ENCODE measurements at regions not wholly inside any gene's neighbourhood (a gene's known extent, or its start where the extent isn't known, plus 50 kb on each side); places are given as distances from the start of the nearest gene placed in this dataset.
"Not testable (repeated sequence)": the region's sequence is repeated elsewhere in the genome, so short reads cannot be mapped to it uniquely, and the experiment has no call there.

DNA sequence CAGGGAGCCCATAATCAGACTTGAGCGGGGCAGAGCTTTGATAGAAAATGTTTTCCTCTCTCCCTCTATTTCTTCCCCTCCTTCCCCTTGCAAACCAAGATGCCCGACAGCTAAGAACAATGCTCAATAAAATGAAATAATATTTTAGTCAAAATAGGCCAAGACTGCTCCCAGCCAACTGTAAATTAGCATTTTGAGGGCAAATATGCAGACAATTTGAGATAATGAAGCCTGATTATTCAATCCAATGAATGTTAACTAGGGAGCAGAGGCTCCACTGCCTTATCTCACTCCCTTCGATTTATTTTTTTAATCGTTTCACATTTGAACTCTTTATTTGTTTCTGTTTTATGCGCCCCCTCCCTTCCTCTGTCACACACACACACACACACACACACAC is 67.8 kb upstream of the PLGLB1 start:
- not testable (repeated sequence) for H3K9ac ChIP-seq (ENCODE audit: low read depth in 1 of 2, low read length in 2 of 2); H3K4me3 ChIP-seq (ENCODE audit: low read depth in 1 of 3, low read length in 3 of 3); H3K4me1 ChIP-seq (ENCODE audit: control insufficient read depth in 4 of 4, insufficient read depth in 4 of 4, low read length in 3 of 4); H3K27me3 ChIP-seq (ENCODE audit: control insufficient read depth in 4 of 4, insufficient read depth in 4 of 4, low read length in 3 of 4); DNase-seq (ENCODE audit: low spot score); H3K9me3 ChIP-seq (ENCODE audit: control insufficient read depth in 4 of 4, low read length in 3 of 4); H3K36me3 ChIP-seq (ENCODE audit: control insufficient read depth in 4 of 4, insufficient read depth in 3 of 4, low read depth in 1 of 4, low read length in 3 of 4); H3K27ac ChIP-seq (ENCODE audit: low read depth in 1 of 2, low read length in 2 of 2)
- WGBS: 87% methylated on average over 2 of the region's 5 CpGs

- H3K36me3 ChIP-seq (ENCODE audit: control insufficient read depth in 4 of 4, insufficient read depth in 3 of 4, low read depth in 1 of 4, low read length in 3 of 4); H3K9me3 ChIP-seq (ENCODE audit: control insufficient read depth in 4 of 4, low read length in 3 of 4); H3K9ac ChIP-seq (ENCODE audit: low read depth in 1 of 2, low read length in 2 of 2); H3K4me3 ChIP-seq (ENCODE audit: low read depth in 1 of 3, low read length in 3 of 3); DNase-seq (ENCODE audit: low spot score); H3K27ac ChIP-seq (ENCODE audit: low read depth in 1 of 2, low read length in 2 of 2); H3K27me3 ChIP-seq (ENCODE audit: control insufficient read depth in 4 of 4, insufficient read depth in 4 of 4, low read length in 3 of 4); H3K4me1 ChIP-seq (ENCODE audit: control insufficient read depth in 4 of 4, insufficient read depth in 4 of 4, low read length in 3 of 4): not testable (repeated sequence)
- WGBS: 79% methylated on average over 3 of the region's 7 CpGs
Observed at GRCh38 chr2:87093252-87093651, 71.6 kb upstream of the PLGLB1 start.

- not testable (repeated sequence) for DNase-seq (ENCODE audit: low spot score); H3K4me1 ChIP-seq (ENCODE audit: control insufficient read depth in 4 of 4, insufficient read depth in 4 of 4, low read length in 3 of 4)
- 77% methylated on average over 9 of the region's 12 CpGs for WGBS
Observed at GRCh38 chr2:87093937-87094529, 72.4 kb upstream of the PLGLB1 start.

GRCh38 chr2:87095804-87096203 is 74.2 kb upstream of the PLGLB1 start:
- H3K9me3 ChIP-seq (ENCODE audit: control insufficient read depth in 4 of 4, low read length in 3 of 4); H3K36me3 ChIP-seq (ENCODE audit: control insufficient read depth in 4 of 4, insufficient read depth in 3 of 4, low read depth in 1 of 4, low read length in 3 of 4); H3K4me1 ChIP-seq (ENCODE audit: control insufficient read depth in 4 of 4, insufficient read depth in 4 of 4, low read length in 3 of 4); H3K4me3 ChIP-seq (ENCODE audit: low read depth in 1 of 3, low read length in 3 of 3); H3K27me3 ChIP-seq (ENCODE audit: control insufficient read depth in 4 of 4, insufficient read depth in 4 of 4, low read length in 3 of 4); DNase-seq (ENCODE audit: low spot score); H3K27ac ChIP-seq (ENCODE audit: low read depth in 1 of 2, low read length in 2 of 2); H3K9ac ChIP-seq (ENCODE audit: low read depth in 1 of 2, low read length in 2 of 2): not testable (repeated sequence)

More at GRCh38 chr2:87093937-87094529, 72.4 kb upstream of the PLGLB1 start:
- not testable (repeated sequence) for H3K9ac ChIP-seq (ENCODE audit: low read depth in 1 of 2, low read length in 2 of 2); H3K9me3 ChIP-seq (ENCODE audit: control insufficient read depth in 4 of 4, low read length in 3 of 4); H3K36me3 ChIP-seq (ENCODE audit: control insufficient read depth in 4 of 4, insufficient read depth in 3 of 4, low read depth in 1 of 4, low read length in 3 of 4); H3K4me3 ChIP-seq (ENCODE audit: low read depth in 1 of 3, low read length in 3 of 3); H3K27ac ChIP-seq (ENCODE audit: low read depth in 1 of 2, low read length in 2 of 2); H3K27me3 ChIP-seq (ENCODE audit: control insufficient read depth in 4 of 4, insufficient read depth in 4 of 4, low read length in 3 of 4)

DNA sequence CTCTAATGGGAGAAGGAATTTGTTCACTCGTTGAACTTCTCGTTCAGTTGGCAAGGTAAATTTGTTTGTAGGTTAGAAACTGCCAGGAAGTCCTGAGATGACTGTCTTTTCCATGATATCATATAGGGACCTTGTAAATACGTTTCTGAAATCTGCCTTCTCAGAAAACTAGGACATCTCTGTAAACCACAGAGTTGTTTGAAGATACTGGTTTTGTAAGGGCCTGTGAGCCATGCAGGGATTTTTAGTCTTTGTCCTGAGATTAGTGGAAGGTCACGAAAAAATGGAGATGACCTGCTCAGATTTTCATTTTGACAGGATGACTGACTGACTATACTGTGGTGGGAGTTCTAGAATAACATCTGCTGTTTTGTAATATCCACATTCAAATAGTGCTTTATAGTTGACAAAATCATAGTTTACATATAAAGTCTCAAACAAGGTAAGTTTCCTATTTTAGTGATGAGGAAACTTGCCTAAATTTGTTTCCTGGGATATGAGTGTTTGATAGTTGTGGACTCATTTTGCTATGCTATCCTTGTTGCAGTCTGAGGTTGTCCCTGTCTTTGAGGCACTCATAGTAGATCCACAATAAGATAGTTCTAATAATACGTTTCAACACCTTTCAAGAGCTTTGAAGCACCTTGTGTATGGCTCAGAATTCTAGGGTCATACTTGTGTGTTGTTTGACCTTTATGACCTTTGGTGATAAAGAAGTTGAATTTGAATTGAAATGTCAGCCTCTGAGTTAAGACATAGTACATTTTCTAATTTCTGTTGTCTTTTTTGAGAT is 107.3 kb upstream of the PLGLB1 start:
- not testable (repeated sequence) for DNase-seq (ENCODE audit: low spot score); H3K9ac ChIP-seq (ENCODE audit: low read depth in 1 of 2, low read length in 2 of 2); H3K36me3 ChIP-seq (ENCODE audit: control insufficient read depth in 4 of 4, insufficient read depth in 3 of 4, low read depth in 1 of 4, low read length in 3 of 4); H3K4me1 ChIP-seq (ENCODE audit: control insufficient read depth in 4 of 4, insufficient read depth in 4 of 4, low read length in 3 of 4); H3K27me3 ChIP-seq (ENCODE audit: control insufficient read depth in 4 of 4, insufficient read depth in 4 of 4, low read length in 3 of 4); H3K4me3 ChIP-seq (ENCODE audit: low read depth in 1 of 3, low read length in 3 of 3); H3K27ac ChIP-seq (ENCODE audit: low read depth in 1 of 2, low read length in 2 of 2); H3K9me3 ChIP-seq (ENCODE audit: control insufficient read depth in 4 of 4, low read length in 3 of 4)
- WGBS: 74% methylated on average over 3 of the region's 5 CpGs

- H3K36me3 ChIP-seq (ENCODE audit: control insufficient read depth in 4 of 4, insufficient read depth in 3 of 4, low read depth in 1 of 4, low read length in 3 of 4); DNase-seq (ENCODE audit: low spot score); H3K27me3 ChIP-seq (ENCODE audit: control insufficient read depth in 4 of 4, insufficient read depth in 4 of 4, low read length in 3 of 4); H3K9me3 ChIP-seq (ENCODE audit: control insufficient read depth in 4 of 4, low read length in 3 of 4); H3K4me1 ChIP-seq (ENCODE audit: control insufficient read depth in 4 of 4, insufficient read depth in 4 of 4, low read length in 3 of 4); H3K9ac ChIP-seq (ENCODE audit: low read depth in 1 of 2, low read length in 2 of 2); H3K27ac ChIP-seq (ENCODE audit: low read depth in 1 of 2, low read length in 2 of 2); H3K4me3 ChIP-seq (ENCODE audit: low read depth in 1 of 3, low read length in 3 of 3): not testable (repeated sequence)
- WGBS: 85% methylated on average over 2 of the region's 2 CpGs
Observed at GRCh38 chr2:87132577-87132976, 110.9 kb upstream of the PLGLB1 start.

- not testable (repeated sequence) for H3K4me1 ChIP-seq (ENCODE audit: control insufficient read depth in 4 of 4, insufficient read depth in 4 of 4, low read length in 3 of 4); H3K27ac ChIP-seq (ENCODE audit: low read depth in 1 of 2, low read length in 2 of 2); DNase-seq (ENCODE audit: low spot score); H3K9me3 ChIP-seq (ENCODE audit: control insufficient read depth in 4 of 4, low read length in 3 of 4); H3K9ac ChIP-seq (ENCODE audit: low read depth in 1 of 2, low read length in 2 of 2); H3K27me3 ChIP-seq (ENCODE audit: control insufficient read depth in 4 of 4, insufficient read depth in 4 of 4, low read length in 3 of 4); H3K4me3 ChIP-seq (ENCODE audit: low read depth in 1 of 3, low read length in 3 of 3); H3K36me3 ChIP-seq (ENCODE audit: control insufficient read depth in 4 of 4, insufficient read depth in 3 of 4, low read depth in 1 of 4, low read length in 3 of 4)
- WGBS: no CpG with 5 or more reads among the region's 7 CpGs
Observed at GRCh38 chr2:87151835-87152493, 130.3 kb upstream of the PLGLB1 start.

DNA sequence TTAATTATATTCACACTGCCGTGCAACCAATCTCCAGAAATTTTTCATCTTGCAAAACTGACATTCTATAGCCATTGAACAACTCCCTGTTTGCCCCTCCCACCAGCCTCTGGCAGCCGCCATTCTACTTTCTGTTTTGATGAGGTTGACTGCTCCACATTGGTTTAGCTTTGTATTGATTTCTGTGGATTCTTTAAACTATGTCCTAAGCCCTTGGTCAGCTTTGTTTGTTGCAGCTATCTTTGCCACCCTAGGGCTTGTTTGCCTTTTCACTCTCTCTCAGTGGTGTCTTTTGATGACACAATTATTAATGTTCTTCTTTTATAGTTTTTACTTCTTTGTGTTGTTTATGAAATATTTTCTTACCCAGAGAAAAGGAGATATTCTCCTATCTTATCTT is 152.8 kb upstream of the PLGLB1 start:
- DNase-seq (ENCODE audit: low spot score); H3K4me1 ChIP-seq (ENCODE audit: control insufficient read depth in 4 of 4, insufficient read depth in 4 of 4, low read length in 3 of 4); H3K36me3 ChIP-seq (ENCODE audit: control insufficient read depth in 4 of 4, insufficient read depth in 3 of 4, low read depth in 1 of 4, low read length in 3 of 4); H3K27ac ChIP-seq (ENCODE audit: low read depth in 1 of 2, low read length in 2 of 2); H3K27me3 ChIP-seq (ENCODE audit: control insufficient read depth in 4 of 4, insufficient read depth in 4 of 4, low read length in 3 of 4); H3K4me3 ChIP-seq (ENCODE audit: low read depth in 1 of 3, low read length in 3 of 3); H3K9ac ChIP-seq (ENCODE audit: low read depth in 1 of 2, low read length in 2 of 2); H3K9me3 ChIP-seq (ENCODE audit: control insufficient read depth in 4 of 4, low read length in 3 of 4): not testable (repeated sequence)
- 62% methylated on average over 2 of the region's 2 CpGs for WGBS
